ENCODE measurements at regions not wholly inside any gene's neighbourhood (a gene's known extent, or its start where the extent isn't known, plus 50 kb on each side); places are given as distances from the start of the nearest gene placed in this dataset.

DNA sequence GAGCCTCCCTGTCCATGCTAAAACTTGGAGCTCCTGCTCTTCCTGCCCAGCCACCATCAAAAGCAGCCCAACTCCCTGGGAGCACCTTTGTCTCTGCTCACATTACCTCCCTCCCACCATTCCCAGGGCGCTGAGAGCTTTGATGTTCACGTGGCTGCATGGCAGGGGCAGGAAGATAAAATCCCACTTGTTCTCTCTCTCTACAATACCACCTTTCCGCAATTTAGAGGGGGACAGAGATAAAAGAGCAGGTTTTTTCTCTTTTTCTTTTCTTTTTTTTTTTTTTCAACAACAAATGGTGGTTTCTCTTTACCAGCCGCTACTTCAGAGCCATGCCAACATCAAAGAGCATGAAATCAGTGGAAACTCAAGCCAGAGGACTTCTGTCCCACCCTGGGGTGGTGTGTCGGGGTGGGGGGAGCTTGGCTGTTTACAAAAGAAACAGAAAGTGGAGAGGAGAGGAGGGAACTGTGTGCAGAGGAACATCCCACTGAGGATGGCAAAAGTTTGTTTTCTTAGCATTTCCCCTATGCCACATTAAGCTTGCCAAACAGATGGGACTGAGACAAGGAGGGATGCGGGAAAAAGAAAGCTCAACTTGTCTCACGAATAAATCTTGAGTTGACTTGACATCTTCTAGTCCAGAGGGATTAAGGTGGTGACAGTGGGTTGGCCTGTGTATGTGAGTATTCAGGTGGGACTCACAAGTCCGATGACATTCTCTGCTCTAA lies 103.7 kb upstream of the NUDT4 start:
- DNase-seq (ENCODE audit: extremely low spot score): no peak
- POLR2A ChIA-PET: no interaction called here
- CTCF ChIA-PET: interaction anchor here (2.0 to 2.3 kb wide), 2 partner anchors 13 to 22 kb away, joined by 5 to 11 read pairs; no protein-coding TSS in a partner anchor
- no peak for TF ChIP-seq CTCF (IDR thresholded peaks at IDR 0.05; ENCODE audit: control extremely low read depth, extremely low read depth, low read depth, missing control alignments)

GRCh38 chr12:93274937-93275336 lies 102.8 kb upstream of the NUDT4 start:
- DNase-seq (ENCODE audit: extremely low spot score): no peak
- CTCF ChIA-PET: interaction anchor here (2.0 to 2.3 kb wide), 2 partner anchors 14 to 21 kb away, joined by 5 to 11 read pairs; no protein-coding TSS in a partner anchor
- TF ChIP-seq CTCF (IDR thresholded peaks at IDR 0.05; ENCODE audit: control extremely low read depth, extremely low read depth, low read depth, missing control alignments): no peak
- POLR2A ChIA-PET: no interaction called here

- TF ChIP-seq CTCF (IDR thresholded peaks at IDR 0.05; ENCODE audit: control extremely low read depth, extremely low read depth, low read depth, missing control alignments): no peak
- ChIA-PET CTCF (interaction anchor here (0.8 to 2.3 kb wide), 4 partner anchors 11 to 98 kb away, joined by 3 to 11 read pairs (median 4); no protein-coding TSS in a partner anchor), POLR2A (no interaction called here)
- no peak for DNase-seq (ENCODE audit: extremely low spot score)
Observed at GRCh38 chr12:93275589-93275988, 102.1 kb upstream of the NUDT4 start.

- ChIA-PET POLR2A (no interaction called here), CTCF (no interaction called here)
Observed at GRCh38 chr12:93279565-93280412, 97.9 kb upstream of the NUDT4 start.

DNA sequence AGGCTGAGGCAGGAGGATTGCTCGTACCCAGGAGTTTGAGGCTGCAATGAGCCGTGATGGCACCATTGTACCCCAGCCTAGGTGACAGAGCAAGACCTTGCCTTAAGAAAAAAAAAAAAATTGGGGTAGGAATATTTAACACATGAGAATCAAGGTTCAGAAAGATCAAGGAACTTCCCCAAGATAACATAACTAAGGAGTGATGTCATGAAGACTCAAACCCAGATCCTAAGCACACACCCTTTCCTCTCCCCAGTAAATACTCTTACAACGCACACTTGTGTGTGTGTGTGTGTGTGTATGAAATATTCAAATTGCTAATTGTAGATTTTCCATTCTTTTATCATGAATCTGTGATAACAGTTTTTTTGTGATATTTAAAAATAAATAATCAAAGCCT lies 90.6 kb upstream of the NUDT4 start:
- DNase-seq (ENCODE audit: extremely low spot score): no peak
- POLR2A ChIA-PET: no interaction called here
- CTCF ChIA-PET: interaction anchor here (1.2 to 2.5 kb wide), 2 partner anchors 11 kb away, joined by 3 to 10 read pairs; no protein-coding TSS in a partner anchor
- no peak for TF ChIP-seq CTCF (IDR thresholded peaks at IDR 0.05; ENCODE audit: control extremely low read depth, extremely low read depth, low read depth, missing control alignments)

More at GRCh38 chr12:93279565-93280412, 97.9 kb upstream of the NUDT4 start:
- no peak for DNase-seq (ENCODE audit: extremely low spot score)
- no peak for TF ChIP-seq CTCF (IDR thresholded peaks at IDR 0.05; ENCODE audit: control extremely low read depth, extremely low read depth, low read depth, missing control alignments)

GRCh38 chr12:93288626-93289025 lies 89.1 kb upstream of the NUDT4 start:
- CTCF ChIA-PET: interaction anchor here (2.5 kb wide), 1 partner anchor 9 kb away, joined by 10 read pairs; no protein-coding TSS in a partner anchor
- POLR2A ChIA-PET: no interaction called here
- no peak for TF ChIP-seq CTCF (IDR thresholded peaks at IDR 0.05; ENCODE audit: control extremely low read depth, extremely low read depth, low read depth, missing control alignments)
- DNase-seq (ENCODE audit: extremely low spot score): no peak

Data from GM10248 (cell line).